ENCODE measurements at regions not wholly inside any gene's neighbourhood (a gene's known extent, or its start where the extent isn't known, plus 50 kb on each side); places are given as distances from the start of the nearest gene placed in this dataset.

- TF ChIP-seq ZFX (IDR thresholded peaks at IDR 0.05; ENCODE audit: borderline replicate concordance): no peak
- TF ChIP-seq, protein P1, sequence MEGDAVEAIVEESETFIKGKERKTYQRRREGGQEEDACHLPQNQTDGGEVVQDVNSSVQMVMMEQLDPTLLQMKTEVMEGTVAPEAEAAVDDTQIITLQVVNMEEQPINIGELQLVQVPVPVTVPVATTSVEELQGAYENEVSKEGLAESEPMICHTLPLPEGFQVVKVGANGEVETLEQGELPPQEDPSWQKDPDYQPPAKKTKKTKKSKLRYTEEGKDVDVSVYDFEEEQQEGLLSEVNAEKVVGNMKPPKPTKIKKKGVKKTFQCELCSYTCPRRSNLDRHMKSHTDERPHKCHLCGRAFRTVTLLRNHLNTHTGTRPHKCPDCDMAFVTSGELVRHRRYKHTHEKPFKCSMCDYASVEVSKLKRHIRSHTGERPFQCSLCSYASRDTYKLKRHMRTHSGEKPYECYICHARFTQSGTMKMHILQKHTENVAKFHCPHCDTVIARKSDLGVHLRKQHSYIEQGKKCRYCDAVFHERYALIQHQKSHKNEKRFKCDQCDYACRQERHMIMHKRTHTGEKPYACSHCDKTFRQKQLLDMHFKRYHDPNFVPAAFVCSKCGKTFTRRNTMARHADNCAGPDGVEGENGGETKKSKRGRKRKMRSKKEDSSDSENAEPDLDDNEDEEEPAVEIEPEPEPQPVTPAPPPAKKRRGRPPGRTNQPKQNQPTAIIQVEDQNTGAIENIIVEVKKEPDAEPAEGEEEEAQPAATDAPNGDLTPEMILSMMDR (IDR thresholded peaks at IDR 0.05): no peak
Observed at GRCh38 chr6:145015739-145016558, 719.4 kb downstream of the EPM2A start.

Data from 22Rv1 (cell line).